SH-SY5Y (cell line): ENCODE measurements at regions not wholly inside any gene's neighbourhood (a gene's known extent, or its start where the extent isn't known, plus 50 kb on each side); places are given as distances from the start of the nearest gene placed in this dataset.

Experiments used
- GATA2 ChIP-seq: IDR thresholded peaks from 2 replicates; pipeline ENCODE4 v1.6.1; 2011; ENCODE audit warnings: mild to moderate bottlenecking, low read depth, low read length
- GATA3 ChIP-seq: IDR thresholded peaks from 2 replicates; pipeline ENCODE4 v1.6.1; 2011; ENCODE audit warnings: low read depth, mild to moderate bottlenecking, low read length, moderate library complexity

- no peak for TF ChIP-seq GATA2
- no peak for TF ChIP-seq GATA3
These were observed 191.2 kb downstream of the WDR11 start for GRCh38 chr10:121042342-121042741.
